Endothelial cell of umbilical vein (primary cell): ENCODE measurements at regions not wholly inside any gene's neighbourhood (a gene's known extent, or its start where the extent isn't known, plus 50 kb on each side); places are given as distances from the start of the nearest gene placed in this dataset.

ENCODE experiments used
- BruUV-seq: library from RNA; stranded (reverse); fragments of 400-500 nt; replicated peaks from 2 replicates; lab custom pipeline; 2021; lab: Mats Ljungman, UMichigan
- CTCF ChIA-PET: fragments of 300-600, 350-600 bp; sonication (Branson Sonifier 250); formaldehyde crosslinking; loops from one replicate; lab custom pipeline; 2021; ENCODE audit warnings: antibody characterized with exemption, inconsistent platforms; lab: Charles Lee
- POLR2A ChIA-PET: fragments of 300-600, 350-600 bp; sonication (Branson Sonifier 250); formaldehyde crosslinking; loops from one replicate; lab custom pipeline; 2021; ENCODE audit warnings: antibody characterized with exemption, inconsistent platforms; lab: Charles Lee
- DNase-seq: peaks from one replicate; pipeline ENCODE4 v3.0.0-alpha.2; 2011; ENCODE audit warnings: low read depth, low spot score
- FAIRE-seq: peaks from 2 replicates; lab custom pipeline; 2011; peaks lifted over from hg19 to GRCh38; lab: Jason Lieb, UNC
- H2AFZ ChIP-seq: 2 replicates; pipeline ENCODE4 v1.6.0; 2012; ENCODE audit warnings: low read depth, low read length, control low read depth, inconsistent platforms
- H3K27ac ChIP-seq: 2 replicates; pipeline ENCODE4 v1.5.1; 2011; ENCODE audit warnings: low read depth, mild to moderate bottlenecking, control low read depth, low read length, moderate library complexity; ENCODE audit not compliant: insufficient read depth
- H3K27me3 ChIP-seq, 2 experiments: 2 replicates each; pipeline versions ENCODE4 v1.6.0 to v1.6.1; 2011; ENCODE audit warnings: low read length in 2 of 2, mixed read lengths in 1 of 2; ENCODE audit not compliant: control insufficient read depth in 2 of 2, insufficient read depth in 2 of 2
- H3K36me3 ChIP-seq, 2 experiments: 2 replicates in 1 of 2; 3 replicates in 1 of 2; pipeline ENCODE4 v1.5.1; 2011; ENCODE audit warnings: low read length in 2 of 2, mild to moderate bottlenecking in 1 of 2, moderate library complexity in 1 of 2; ENCODE audit not compliant: control insufficient read depth in 2 of 2, insufficient read depth in 2 of 2; ENCODE audit errors: extremely low read depth in 1 of 2
- H3K4me1 ChIP-seq: 3 replicates; pipeline ENCODE4 v1.5.1; 2011; ENCODE audit warnings: mild to moderate bottlenecking, low read length; ENCODE audit not compliant: control insufficient read depth, insufficient read depth; ENCODE audit errors: extremely low read depth
- H3K4me2 ChIP-seq: 2 replicates; pipeline ENCODE4 v1.6.1; 2011; ENCODE audit warnings: low read length, control low read depth, mixed read lengths; ENCODE audit not compliant: insufficient read depth
- H3K4me3 ChIP-seq, 3 experiments: fragments of 200-600 bp in 1 of 3; sonication (generic), shearing (Covaris generic) in 1 of 3; replicated peaks in 1 of 3; 2 replicates each; pipeline ENCODE4 v1.5.1; 2011 to 2016; ENCODE audit warnings: control low read depth in 3 of 3, low read length in 3 of 3, mild to moderate bottlenecking in 2 of 3, inconsistent platforms in 1 of 3, low read depth in 1 of 3, moderate library complexity in 1 of 3; ENCODE audit not compliant: insufficient read depth in 1 of 3
- H3K79me2 ChIP-seq: 2 replicates; pipeline ENCODE4 v1.6.0; 2012; ENCODE audit warnings: low read length, inconsistent platforms; ENCODE audit not compliant: control insufficient read depth, insufficient read depth
- H3K9ac ChIP-seq: replicated peaks from 2 replicates; pipeline ENCODE3; 2011; ENCODE audit warnings: low read length, control low read depth; ENCODE audit not compliant: insufficient read depth; ENCODE audit errors: extremely low read depth
- H3K9me1 ChIP-seq: replicated peaks from 3 replicates; pipeline ENCODE4 v1.6.0; 2011; ENCODE audit warnings: mild to moderate bottlenecking, low read length; ENCODE audit not compliant: control insufficient read depth, insufficient read depth; ENCODE audit errors: extremely low read depth
- H3K9me3 ChIP-seq: replicated peaks from 2 replicates; pipeline ENCODE4 v1.5.1; 2012; ENCODE audit warnings: low read length, inconsistent platforms; ENCODE audit not compliant: control insufficient read depth, insufficient read depth
- H4K20me1 ChIP-seq: replicated peaks from 2 replicates; pipeline ENCODE3; 2011; ENCODE audit warnings: mild to moderate bottlenecking, low read length; ENCODE audit not compliant: control insufficient read depth, insufficient read depth; ENCODE audit errors: extremely low read depth
- CTCF ChIP-seq, 2 donors: IDR thresholded peaks; 1 replicate in 1 of 2; 2 replicates in 1 of 2; pipeline ENCODE4 v1.5.1; 2011; ENCODE audit warnings: low read length in 2 of 2, mild to moderate bottlenecking in 2 of 2, moderate library complexity in 2 of 2, control low read depth in 1 of 2, inconsistent platforms in 1 of 2, low read depth in 1 of 2; ENCODE audit not compliant: insufficient read depth in 1 of 2; ENCODE audit errors: extremely low read depth in 1 of 2
- EZH2 ChIP-seq: IDR thresholded peaks from 2 replicates; pipeline ENCODE4 v1.6.1; 2012; ENCODE audit warnings: borderline replicate concordance, low read depth, mild to moderate bottlenecking, moderate library complexity, low read length, inconsistent platforms; ENCODE audit not compliant: severe bottlenecking
- FOS ChIP-seq: IDR thresholded peaks from 2 replicates; pipeline ENCODE4 v1.6.1; 2011; ENCODE audit warnings: mild to moderate bottlenecking, low read length, moderate library complexity, borderline replicate concordance; ENCODE audit not compliant: insufficient read depth
- GATA2 ChIP-seq: IDR thresholded peaks from 2 replicates; pipeline ENCODE4 v1.7.0; 2011; ENCODE audit warnings: low read depth, mild to moderate bottlenecking, moderate library complexity, mixed read lengths, low read length; ENCODE audit not compliant: insufficient read length, insufficient read depth
- JUN ChIP-seq: IDR thresholded peaks from 2 replicates; pipeline ENCODE4 v1.6.1; 2011; ENCODE audit warnings: borderline replicate concordance, low read depth; ENCODE audit not compliant: insufficient read length, insufficient read depth
- MAX ChIP-seq: IDR thresholded peaks from 2 replicates; pipeline ENCODE4 v1.6.1; 2011; ENCODE audit not compliant: insufficient read depth, insufficient read length
- MYC ChIP-seq: IDR thresholded peaks from one replicate; pipeline ENCODE4 v1.6.1; 2011; ENCODE audit warnings: mild to moderate bottlenecking, low read depth, low read length
- POLR2A ChIP-seq: IDR thresholded peaks from 2 replicates; pipeline ENCODE4 v1.6.1; 2012; ENCODE audit warnings: low read depth, mild to moderate bottlenecking, control low read depth, low read length
- POLR2AphosphoS5 ChIP-seq: IDR thresholded peaks from 2 replicates; pipeline ENCODE4 v1.6.1; 2012; ENCODE audit warnings: low read depth, mild to moderate bottlenecking, control low read depth, low read length, moderate library complexity; ENCODE audit not compliant: insufficient read depth
- dilution Hi-C: fragments of 300-500 bp; cut with MboI; formaldehyde crosslinking; loops from one replicate; pipeline ENCODE4 v1.15.0; 2019; ENCODE audit warnings: low sequenced_read_pairs; ENCODE audit not compliant: extremely low pct_ligation_motif_present
- intact Hi-C: fragments of 100-400 bp; cut with micrococcal nuclease; formaldehyde crosslinking; loops from one replicate; pipeline ENCODE4 v1.10.0; 2022

DNA sequence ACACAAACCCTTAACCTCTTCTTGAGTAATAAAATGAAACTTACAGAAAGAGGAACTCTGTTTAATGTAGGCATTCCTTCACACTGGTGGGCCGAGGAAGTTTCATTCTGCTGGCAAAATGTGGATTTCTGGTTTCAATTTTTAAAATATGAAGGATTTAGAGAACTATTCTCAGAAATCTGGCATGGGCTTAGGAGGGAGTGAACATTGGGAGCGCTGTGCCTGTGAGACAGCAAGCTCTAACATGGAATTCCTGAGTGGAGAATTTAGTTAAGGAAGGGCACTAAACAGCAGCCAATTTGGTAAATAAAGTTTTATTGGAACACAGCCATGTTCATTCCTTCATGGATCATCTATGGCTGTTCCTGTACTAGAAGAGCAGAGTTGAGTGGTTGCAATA lies 751.8 kb upstream of the IGFBP3 start:
- Histone ChIP-seq H3K27ac (no peak overlapping the region), H3K9me3 (no peaks in the 10 kb centered on the region), H2AFZ (no peak overlapping the region), H3K4me2 (no peak overlapping the region), H3K9ac (no peak overlapping the region), H4K20me1 (no peaks in the 10 kb centered on the region), H3K4me3 (no peak overlapping the region), H3K36me3 (no peaks in the 10 kb centered on the region), H3K79me2 (no peaks in the 10 kb centered on the region), H3K4me1 (no peaks in the 10 kb centered on the region), H3K9me1 (no peaks in the 10 kb centered on the region), H3K27me3 (no peaks in the 10 kb centered on the region)
- ChIA-PET POLR2A (no interaction called here), CTCF (interaction anchor here (0.7 to 0.8 kb wide), 2 partner anchors 10 kb away, joined by 3 read pairs; no protein-coding TSS in a partner anchor)
- DNase-seq (no peak), FAIRE-seq (no peak)
- intact Hi-C loops (no loop called here), dilution Hi-C loops (no loop called here)
- no peak for TF ChIP-seq MAX
- no peak for TF ChIP-seq MYC
- no TSS peak for BruUV-seq

DNA sequence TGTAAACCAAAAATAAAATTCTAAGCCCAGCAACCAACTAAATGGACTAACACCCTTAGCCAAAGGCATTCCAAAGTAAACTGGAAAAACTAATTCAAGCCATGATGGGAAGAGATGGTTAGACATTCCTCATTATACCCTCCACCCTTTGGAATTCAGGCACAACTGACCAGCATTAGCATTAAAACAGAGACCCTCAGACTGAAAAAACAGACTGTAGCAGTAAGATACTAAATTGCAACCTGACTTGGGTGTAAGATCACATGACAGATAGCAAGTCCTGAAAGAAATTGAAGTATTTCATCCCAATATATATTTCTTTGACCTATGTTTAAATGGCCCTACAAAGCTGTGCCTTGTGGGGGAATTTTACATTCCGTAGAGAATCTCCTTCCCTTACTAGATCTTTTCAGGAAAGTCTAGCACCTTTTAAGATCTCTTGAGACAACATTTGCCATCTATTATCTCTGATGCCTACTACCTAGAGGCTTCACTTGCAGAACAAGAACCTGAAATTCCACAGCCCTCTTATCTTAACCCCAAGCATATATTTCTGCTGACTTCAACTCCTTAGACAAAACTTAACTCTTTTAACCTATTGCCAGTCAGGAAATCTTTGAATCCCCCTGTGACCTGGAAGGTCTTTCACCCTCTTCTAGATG lies 750.2 kb upstream of the IGFBP3 start:
- dilution Hi-C loops, result no loop called here
- Histone ChIP-seq H3K79me2 (no peaks in the 10 kb centered on the region), H3K9ac (no peak overlapping the region), H2AFZ (no peak overlapping the region), H3K36me3 (no peaks in the 10 kb centered on the region), H3K27me3 (no peaks in the 10 kb centered on the region), H3K9me1 (no peaks in the 10 kb centered on the region), H3K4me1 (no peaks in the 10 kb centered on the region), H3K27ac (no peak overlapping the region), H4K20me1 (no peaks in the 10 kb centered on the region), H3K9me3 (no peaks in the 10 kb centered on the region), H3K4me3 (no peak overlapping the region), H3K4me2 (no peak overlapping the region)
- intact Hi-C loops, result no loop called here
- POLR2A ChIA-PET, result no interaction called here
- CTCF ChIA-PET, result interaction anchor here (1.1 kb wide), 1 partner anchor 13 kb away, joined by 3 read pairs; no protein-coding TSS in a partner anchor
- FAIRE-seq, result no peak
- no TSS peak for BruUV-seq
- no peak for TF ChIP-seq POLR2A
- TF ChIP-seq GATA2, result no peak
- TF ChIP-seq POLR2AphosphoS5, result no peak
- TF ChIP-seq JUN, result no peak
- no peak for TF ChIP-seq FOS
- TF ChIP-seq MYC, result no peak
- TF ChIP-seq CTCF (IDR thresholded peaks at IDR 0.05; ENCODE audit: extremely low read depth in 1 of 2, insufficient read depth in 1 of 2, low read depth in 1 of 2, low read length in 2 of 2), result no peak
- no peak for TF ChIP-seq EZH2
- no peak for TF ChIP-seq MAX
- no peak for DNase-seq
